ENCODE measurements at regions not wholly inside any gene's neighbourhood (a gene's known extent, or its start where the extent isn't known, plus 50 kb on each side); places are given as distances from the start of the nearest gene placed in this dataset.

- TF ChIP-seq JAZF1 (CRISPR knock-in tag; IDR thresholded peaks at IDR 0.05) (no peak), NR1H2 (CRISPR knock-in tag; IDR thresholded peaks at IDR 0.05) (no peak), ZNF219 (CRISPR knock-in tag; IDR thresholded peaks at IDR 0.05; ENCODE audit: borderline replicate concordance) (no peak), EMX1 (CRISPR knock-in tag; IDR thresholded peaks at IDR 0.05) (no peak)
Observed at GRCh38 chr1:9453375-9453774, 85.9 kb upstream of the SLC25A33 start (continued).

GRCh38 chr1:9453779-9454418 is 85.4 kb upstream of the SLC25A33 start:
- ATAC-seq: no peak
- no peak for TF ChIP-seq CREB1 (CRISPR knock-in tag; IDR thresholded peaks at IDR 0.05)
- TF ChIP-seq ZNF423 (CRISPR knock-in tag; IDR thresholded peaks at IDR 0.05): no peak
- no peak for TF ChIP-seq EMX1 (CRISPR knock-in tag; IDR thresholded peaks at IDR 0.05)
- TF ChIP-seq TP53 (CRISPR knock-in tag; IDR thresholded peaks at IDR 0.05): no peak
- TF ChIP-seq ATF6 (CRISPR knock-in tag; IDR thresholded peaks at IDR 0.05): no peak
- TF ChIP-seq AFF4 (CRISPR knock-in tag; IDR thresholded peaks at IDR 0.05; ENCODE audit: borderline replicate concordance): no peak
- no peak for TF ChIP-seq ZNF263 (CRISPR knock-in tag; IDR thresholded peaks at IDR 0.05; ENCODE audit: low read depth)
- TF ChIP-seq MAX (CRISPR knock-in tag; IDR thresholded peaks at IDR 0.05): no peak
- no peak for TF ChIP-seq ETV6 (CRISPR knock-in tag; IDR thresholded peaks at IDR 0.05)
- no peak for TF ChIP-seq MXD4 (CRISPR knock-in tag; IDR thresholded peaks at IDR 0.05; ENCODE audit: borderline replicate concordance)
- no peak for TF ChIP-seq ZNF317 (CRISPR knock-in tag; IDR thresholded peaks at IDR 0.05; ENCODE audit: borderline replicate concordance, low read depth)
- no peak for TF ChIP-seq CREM (CRISPR knock-in tag; IDR thresholded peaks at IDR 0.05)
- no peak for TF ChIP-seq TEAD4 (CRISPR knock-in tag; IDR thresholded peaks at IDR 0.05)
- TF ChIP-seq ZNF512 (CRISPR knock-in tag; IDR thresholded peaks at IDR 0.05; ENCODE audit: borderline replicate concordance): no peak
- TF ChIP-seq SMAD3 (CRISPR knock-in tag; IDR thresholded peaks at IDR 0.05; ENCODE audit: borderline replicate concordance): no peak
- TF ChIP-seq CBFB (CRISPR knock-in tag; IDR thresholded peaks at IDR 0.05; ENCODE audit: low read depth): no peak
- no peak for TF ChIP-seq NFYB (CRISPR knock-in tag; conservative IDR thresholded peaks at IDR 0.05; ENCODE audit: low read depth)
- TF ChIP-seq FOXJ3 (CRISPR knock-in tag; IDR thresholded peaks at IDR 0.05; ENCODE audit: borderline replicate concordance): no peak
- no peak for TF ChIP-seq PRDM15 (CRISPR knock-in tag; IDR thresholded peaks at IDR 0.05)
- peak overlapping the region; percentile 32 for H3K27ac Mint-ChIP-seq
- H3K9me3 Mint-ChIP-seq: no peaks in the 10 kb centered on the region
- ChIA-PET CTCF (interaction anchor here (0.7 to 4.6 kb wide), 5 partner anchors 66 to 187 kb away, joined by 4 to 120 read pairs (median 19); partner anchors contain the start of gene SPSB1), POLR2A (no interaction called here)
- DNase-seq (ENCODE audit: low spot score): no peak
- no peak overlapping the region for H3K4me3 Mint-ChIP-seq
- peaks cover 7% of the 10 kb centered on the region for H3K4me1 Mint-ChIP-seq
- H3K27me3 Mint-ChIP-seq (ENCODE audit: low read depth): no peaks in the 10 kb centered on the region
- no peaks in the 10 kb centered on the region for H3K36me3 Mint-ChIP-seq

Data from WTC11 (cell line).